ENCODE measurements at regions not wholly inside any gene's neighbourhood (a gene's known extent, or its start where the extent isn't known, plus 50 kb on each side); places are given as distances from the start of the nearest gene placed in this dataset.

GRCh38 chr15:69609176-69609575 lies 156.6 kb downstream of the RPLP1 start:
- intact Hi-C loops (cut with micrococcal nuclease; ENCODE audit: unreplicated experiment): no loop called here
- ChIA-PET POLR2A (ENCODE audit: unreplicated experiment) (interaction anchor here (0.8 kb wide), 1 partner anchor 421 kb away, joined by 23 read pairs; no protein-coding TSS in a partner anchor), CTCF (interaction anchor here (0.5 to 0.7 kb wide), 3 partner anchors 112 to 278 kb away, joined by 3 to 7 read pairs (median 4); no protein-coding TSS in a partner anchor)
- H3K36me3 ChIP-seq (ENCODE audit: low read depth): no peaks in the 10 kb centered on the region
- H3K27ac ChIP-seq: no peak overlapping the region
- H3K9me2 ChIP-seq (ENCODE audit: insufficient read depth): no peaks in the 10 kb centered on the region
- no peaks in the 10 kb centered on the region for H4K20me1 ChIP-seq (ENCODE audit: insufficient read depth)
- H3K4me1 ChIP-seq (replicated peaks; ENCODE audit: insufficient read depth): peaks cover 14% of the 10 kb centered on the region; the same call in 1 of the 2 replicates
- no peak overlapping the region for H3K4me3 ChIP-seq
- no peaks in the 10 kb centered on the region for H3K79me2 ChIP-seq (ENCODE audit: low read depth)
- TF ChIP-seq, protein P1, sequence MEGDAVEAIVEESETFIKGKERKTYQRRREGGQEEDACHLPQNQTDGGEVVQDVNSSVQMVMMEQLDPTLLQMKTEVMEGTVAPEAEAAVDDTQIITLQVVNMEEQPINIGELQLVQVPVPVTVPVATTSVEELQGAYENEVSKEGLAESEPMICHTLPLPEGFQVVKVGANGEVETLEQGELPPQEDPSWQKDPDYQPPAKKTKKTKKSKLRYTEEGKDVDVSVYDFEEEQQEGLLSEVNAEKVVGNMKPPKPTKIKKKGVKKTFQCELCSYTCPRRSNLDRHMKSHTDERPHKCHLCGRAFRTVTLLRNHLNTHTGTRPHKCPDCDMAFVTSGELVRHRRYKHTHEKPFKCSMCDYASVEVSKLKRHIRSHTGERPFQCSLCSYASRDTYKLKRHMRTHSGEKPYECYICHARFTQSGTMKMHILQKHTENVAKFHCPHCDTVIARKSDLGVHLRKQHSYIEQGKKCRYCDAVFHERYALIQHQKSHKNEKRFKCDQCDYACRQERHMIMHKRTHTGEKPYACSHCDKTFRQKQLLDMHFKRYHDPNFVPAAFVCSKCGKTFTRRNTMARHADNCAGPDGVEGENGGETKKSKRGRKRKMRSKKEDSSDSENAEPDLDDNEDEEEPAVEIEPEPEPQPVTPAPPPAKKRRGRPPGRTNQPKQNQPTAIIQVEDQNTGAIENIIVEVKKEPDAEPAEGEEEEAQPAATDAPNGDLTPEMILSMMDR (conservative IDR thresholded peaks at IDR 0.05): no peak
- no peak for TF ChIP-seq EZH2 (IDR thresholded peaks at IDR 0.05; ENCODE audit: low read depth)
- H3K4me2 ChIP-seq: no peak overlapping the region
- no peaks in the 10 kb centered on the region for H3F3A ChIP-seq (ENCODE audit: insufficient read depth, low read depth)
- no peaks in the 10 kb centered on the region for H3K27me3 ChIP-seq (ENCODE audit: insufficient read depth, low read depth)
- no TSS peak for BruUV-seq (replicated peaks)
- DNase-seq: peak; percentile 9 to 71
- H3K9me3 ChIP-seq (ENCODE audit: insufficient read depth, low read depth): no peaks in the 10 kb centered on the region
- no peak overlapping the region for H2AFZ ChIP-seq

DNA sequence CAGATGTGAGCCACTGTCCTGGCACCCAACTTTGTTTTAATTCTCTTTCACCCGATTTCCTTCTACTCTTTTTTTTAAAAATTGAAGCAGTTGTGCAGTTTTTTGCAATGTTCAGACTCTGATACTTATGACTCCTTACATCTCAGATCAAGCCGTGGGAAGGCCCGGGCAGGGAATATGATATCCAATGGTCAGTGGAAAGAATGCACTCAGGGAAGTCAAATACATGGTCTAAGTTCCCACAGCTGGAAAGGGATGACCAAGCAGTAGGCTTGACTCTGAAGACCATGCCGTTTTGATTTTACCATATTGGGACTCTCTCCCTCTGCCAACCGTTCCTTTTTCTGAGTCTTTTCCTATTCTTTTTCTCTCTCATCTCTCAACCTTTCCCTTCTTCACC lies 157.2 kb downstream of the RPLP1 start:
- ChIA-PET POLR2A (ENCODE audit: unreplicated experiment) (interaction anchor here (0.8 kb wide), 1 partner anchor 420 kb away, joined by 23 read pairs; no protein-coding TSS in a partner anchor), CTCF (interaction anchor here (0.5 kb wide), 1 partner anchor 118 kb away, joined by 4 read pairs; no protein-coding TSS in a partner anchor)
- Histone ChIP-seq H4K20me1 (ENCODE audit: insufficient read depth) (no peaks in the 10 kb centered on the region), H3K4me2 (no peak overlapping the region), H3K4me1 (replicated peaks; ENCODE audit: insufficient read depth) (peaks cover 10% of the 10 kb centered on the region; the same call in 1 of the 2 replicates), H3K9me2 (ENCODE audit: insufficient read depth) (no peaks in the 10 kb centered on the region), H3K27me3 (ENCODE audit: insufficient read depth, low read depth) (no peaks in the 10 kb centered on the region), H3K4me3 (no peak overlapping the region), H3K36me3 (ENCODE audit: low read depth) (no peaks in the 10 kb centered on the region), H3K27ac (no peak overlapping the region), H3F3A (ENCODE audit: insufficient read depth, low read depth) (no peaks in the 10 kb centered on the region), H2AFZ (no peak overlapping the region), H3K9me3 (ENCODE audit: insufficient read depth, low read depth) (no peaks in the 10 kb centered on the region), H3K79me2 (ENCODE audit: low read depth) (no peaks in the 10 kb centered on the region)
- no TSS peak for BruUV-seq (replicated peaks)
- intact Hi-C loops (cut with micrococcal nuclease; ENCODE audit: unreplicated experiment): no loop called here
- no peak for DNase-seq
- no peak for TF ChIP-seq EZH2 (IDR thresholded peaks at IDR 0.05; ENCODE audit: low read depth)
- TF ChIP-seq, protein P1 (conservative IDR thresholded peaks at IDR 0.05): no peak

GRCh38 chr15:69610277-69610676 lies 157.7 kb downstream of the RPLP1 start:
- Histone ChIP-seq H3K36me3 (ENCODE audit: low read depth) (no peaks in the 10 kb centered on the region), H3K79me2 (ENCODE audit: low read depth) (no peaks in the 10 kb centered on the region), H3K4me3 (no peak overlapping the region), H3F3A (ENCODE audit: insufficient read depth, low read depth) (no peaks in the 10 kb centered on the region), H3K27ac (no peak overlapping the region), H2AFZ (no peak overlapping the region), H3K9me2 (ENCODE audit: insufficient read depth) (no peaks in the 10 kb centered on the region), H3K27me3 (ENCODE audit: insufficient read depth, low read depth) (no peaks in the 10 kb centered on the region), H3K9me3 (ENCODE audit: insufficient read depth, low read depth) (no peaks in the 10 kb centered on the region), H3K4me1 (replicated peaks; ENCODE audit: insufficient read depth) (peaks cover 10% of the 10 kb centered on the region; the same call in 1 of the 2 replicates), H3K4me2 (no peak overlapping the region), H4K20me1 (ENCODE audit: insufficient read depth) (no peaks in the 10 kb centered on the region)
- DNase-seq: no peak
- no TSS peak for BruUV-seq (replicated peaks)
- TF ChIP-seq, protein P1 (conservative IDR thresholded peaks at IDR 0.05): no peak
- no peak for TF ChIP-seq EZH2 (IDR thresholded peaks at IDR 0.05; ENCODE audit: low read depth)
- ChIA-PET CTCF (no interaction called here), POLR2A (ENCODE audit: unreplicated experiment) (no interaction called here)
- intact Hi-C loops (cut with micrococcal nuclease; ENCODE audit: unreplicated experiment): no loop called here

All from PC-9 (cell line).